Kidney epithelial cell (primary cell): ENCODE measurements at regions not wholly inside any gene's neighbourhood (a gene's known extent, or its start where the extent isn't known, plus 50 kb on each side); places are given as distances from the start of the nearest gene placed in this dataset.

ENCODE experiments used
- DNase-seq: peaks from one replicate; pipeline ENCODE4 v3.0.0-alpha.2; 2010; ENCODE audit warnings: low read depth
- H3K27me3 ChIP-seq: 2 replicates; pipeline ENCODE4 v1.6.0; 2011; ENCODE audit warnings: low read length; ENCODE audit not compliant: control insufficient read depth, insufficient read depth
- H3K36me3 ChIP-seq: 2 replicates; pipeline ENCODE4 v1.5.1; 2011; ENCODE audit warnings: low read length; ENCODE audit not compliant: control insufficient read depth, insufficient read depth
- H3K4me3 ChIP-seq: 2 replicates; pipeline ENCODE4 v1.5.1; 2011; ENCODE audit warnings: low read depth, mild to moderate bottlenecking, control low read depth, low read length
- CTCF ChIP-seq: IDR thresholded peaks from 2 replicates; pipeline ENCODE4 v1.5.1; 2011; ENCODE audit warnings: mild to moderate bottlenecking, moderate library complexity, low read length, control low read depth, inconsistent platforms; ENCODE audit not compliant: insufficient read depth, poor library complexity, severe bottlenecking

- DNase-seq, result no peak
- Histone ChIP-seq H3K4me3 (no peak overlapping the region), H3K27me3 (no peaks in the 10 kb centered on the region), H3K36me3 (no peaks in the 10 kb centered on the region)
- TF ChIP-seq CTCF, result no peak
Measured at GRCh38 chrX:6683353-6683752, 148.4 kb upstream of the VCX3A start.

- no peak overlapping the region for H3K4me3 ChIP-seq
- TF ChIP-seq CTCF, result no peak
- no peak for DNase-seq
- H3K27me3 ChIP-seq, result no peaks in the 10 kb centered on the region
- H3K36me3 ChIP-seq, result no peaks in the 10 kb centered on the region
Measured at GRCh38 chrX:6681521-6682145, 146.7 kb upstream of the VCX3A start.

GRCh38 chrX:6679988-6680387 is 145.1 kb upstream of the VCX3A start:
- no peaks in the 10 kb centered on the region for H3K27me3 ChIP-seq
- no peak overlapping the region for H3K4me3 ChIP-seq
- H3K36me3 ChIP-seq, result no peaks in the 10 kb centered on the region
- no peak for TF ChIP-seq CTCF
- no peak for DNase-seq

GRCh38 chrX:6679550-6679949 is 144.6 kb upstream of the VCX3A start:
- no peak for DNase-seq
- Histone ChIP-seq H3K36me3 (no peaks in the 10 kb centered on the region), H3K27me3 (no peaks in the 10 kb centered on the region), H3K4me3 (no peak overlapping the region)
- no peak for TF ChIP-seq CTCF

GRCh38 chrX:6678313-6678712 is 143.4 kb upstream of the VCX3A start:
- TF ChIP-seq CTCF, result no peak

GRCh38 chrX:6674734-6675133 is 139.8 kb upstream of the VCX3A start:
- TF ChIP-seq CTCF, result no peak

More at GRCh38 chrX:6678313-6678712, 143.4 kb upstream of the VCX3A start:
- H3K27me3 ChIP-seq, result no peaks in the 10 kb centered on the region
- H3K4me3 ChIP-seq, result no peak overlapping the region
- H3K36me3 ChIP-seq, result no peaks in the 10 kb centered on the region
- no peak for DNase-seq

More at GRCh38 chrX:6674734-6675133, 139.8 kb upstream of the VCX3A start:
- Histone ChIP-seq H3K36me3 (no peaks in the 10 kb centered on the region), H3K4me3 (no peak overlapping the region), H3K27me3 (no peaks in the 10 kb centered on the region)
- DNase-seq, result no peak
